ENCODE measurements at regions not wholly inside any gene's neighbourhood (a gene's known extent, or its start where the extent isn't known, plus 50 kb on each side); places are given as distances from the start of the nearest gene placed in this dataset.

DNA sequence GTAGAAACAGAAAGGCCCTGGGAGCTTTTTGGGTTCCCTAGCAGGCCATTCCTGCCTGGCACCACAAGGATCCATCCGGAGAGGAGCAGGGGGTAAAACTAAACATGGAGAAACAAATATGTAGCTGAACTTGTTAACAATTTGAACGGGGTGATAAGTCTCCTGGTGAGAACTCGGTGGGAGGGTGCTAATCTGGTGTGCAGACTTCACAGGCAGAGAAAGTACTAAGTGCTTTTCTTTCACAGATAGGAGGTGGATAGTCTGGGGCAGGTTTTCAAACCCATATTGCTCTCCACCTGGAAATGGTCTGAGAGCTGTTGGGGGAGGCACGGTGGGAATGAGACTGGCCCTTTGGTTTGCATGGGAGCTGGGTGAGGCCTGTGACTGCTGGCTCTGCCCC, 196.3 kb upstream of the FUT9 start:
- TF ChIP-seq, protein P1, sequence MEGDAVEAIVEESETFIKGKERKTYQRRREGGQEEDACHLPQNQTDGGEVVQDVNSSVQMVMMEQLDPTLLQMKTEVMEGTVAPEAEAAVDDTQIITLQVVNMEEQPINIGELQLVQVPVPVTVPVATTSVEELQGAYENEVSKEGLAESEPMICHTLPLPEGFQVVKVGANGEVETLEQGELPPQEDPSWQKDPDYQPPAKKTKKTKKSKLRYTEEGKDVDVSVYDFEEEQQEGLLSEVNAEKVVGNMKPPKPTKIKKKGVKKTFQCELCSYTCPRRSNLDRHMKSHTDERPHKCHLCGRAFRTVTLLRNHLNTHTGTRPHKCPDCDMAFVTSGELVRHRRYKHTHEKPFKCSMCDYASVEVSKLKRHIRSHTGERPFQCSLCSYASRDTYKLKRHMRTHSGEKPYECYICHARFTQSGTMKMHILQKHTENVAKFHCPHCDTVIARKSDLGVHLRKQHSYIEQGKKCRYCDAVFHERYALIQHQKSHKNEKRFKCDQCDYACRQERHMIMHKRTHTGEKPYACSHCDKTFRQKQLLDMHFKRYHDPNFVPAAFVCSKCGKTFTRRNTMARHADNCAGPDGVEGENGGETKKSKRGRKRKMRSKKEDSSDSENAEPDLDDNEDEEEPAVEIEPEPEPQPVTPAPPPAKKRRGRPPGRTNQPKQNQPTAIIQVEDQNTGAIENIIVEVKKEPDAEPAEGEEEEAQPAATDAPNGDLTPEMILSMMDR (conservative IDR thresholded peaks at IDR 0.05) = no peak
- TF ChIP-seq ZFX (IDR thresholded peaks at IDR 0.05) = no peak
- H3K27ac ChIP-seq = peak overlapping the region; percentile 7; the same call in 1 of the 2 replicates

DNA sequence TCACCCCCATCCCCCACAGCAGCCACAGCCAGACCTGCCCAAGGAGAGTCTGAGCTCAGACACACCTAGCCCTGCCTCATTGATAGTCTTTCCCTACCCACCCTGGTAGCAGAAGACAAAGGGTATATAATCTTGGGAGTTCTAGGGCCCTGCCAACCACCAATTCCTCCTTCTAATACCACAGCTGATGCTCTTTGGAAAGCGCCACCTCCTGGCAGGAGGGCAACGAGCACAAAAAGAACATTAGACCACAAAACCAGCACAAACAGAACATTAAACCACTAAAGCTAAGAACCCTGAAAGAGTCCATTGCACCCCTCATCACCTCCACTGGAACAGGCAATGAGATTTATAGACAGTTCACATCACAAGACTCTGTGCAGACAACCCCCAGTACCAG, 195.8 kb upstream of the FUT9 start:
- no peak for TF ChIP-seq ZFX (IDR thresholded peaks at IDR 0.05)
- TF ChIP-seq, protein P1 (conservative IDR thresholded peaks at IDR 0.05) = peak; percentile 51
- peak overlapping the region; percentile 7; the same call in 1 of the 2 replicates for H3K27ac ChIP-seq

DNA sequence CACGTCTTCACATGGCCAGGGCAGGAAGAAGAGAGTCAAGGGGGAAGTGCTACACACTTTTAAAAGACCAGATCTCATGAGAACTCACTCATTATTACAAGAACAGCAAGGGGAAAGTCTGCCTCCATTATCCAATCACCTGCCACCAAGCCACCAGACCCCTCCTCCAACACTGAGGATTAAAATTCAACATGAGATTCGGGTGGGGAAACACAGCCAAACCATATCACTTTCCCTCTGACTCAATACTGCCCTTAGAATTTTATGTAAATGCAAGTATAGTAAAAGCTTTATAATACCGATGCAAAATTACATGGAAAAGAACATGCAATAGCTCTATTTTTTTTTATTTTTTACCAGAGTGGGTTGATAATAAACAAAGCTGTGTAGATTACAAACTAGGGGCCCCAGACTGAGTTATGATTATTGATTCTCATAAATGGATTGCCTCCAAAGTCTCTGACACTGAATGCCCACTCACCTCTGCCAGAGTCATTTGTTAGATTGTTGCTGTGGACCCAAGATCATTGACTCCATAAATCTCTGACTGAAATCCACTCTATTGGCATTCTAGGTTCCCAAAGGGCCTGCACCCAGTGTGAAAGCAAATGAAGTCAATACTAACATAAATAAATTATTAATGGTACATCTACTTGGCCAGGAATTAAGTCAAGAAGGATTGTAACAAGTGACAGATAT, 184.8 kb upstream of the FUT9 start:
- TF ChIP-seq, protein P1 (conservative IDR thresholded peaks at IDR 0.05) = no peak
- TF ChIP-seq ZFX (IDR thresholded peaks at IDR 0.05) = no peak
- no peak overlapping the region for H3K27ac ChIP-seq

DNA sequence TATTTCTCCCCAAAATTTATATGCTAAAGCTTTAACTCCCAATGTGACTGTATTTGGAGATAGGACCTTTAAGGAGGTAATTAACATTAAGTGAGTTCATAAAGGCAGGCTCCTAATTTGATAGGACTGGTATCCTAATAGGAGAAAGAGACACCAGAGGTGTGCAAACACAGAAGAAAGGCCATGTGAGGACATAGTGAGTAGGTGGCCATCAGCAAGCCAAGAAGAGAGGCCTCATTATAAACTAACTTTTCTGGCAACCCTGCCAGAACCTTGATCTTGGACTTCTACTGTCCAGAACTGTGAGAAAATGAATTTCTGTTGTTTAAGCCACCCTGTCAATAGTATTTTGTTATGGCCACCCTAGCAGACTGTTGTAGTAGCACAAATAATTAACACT, 177.9 kb upstream of the FUT9 start:
- H3K27ac ChIP-seq = no peak overlapping the region
- no peak for TF ChIP-seq ZFX (IDR thresholded peaks at IDR 0.05)

DNA sequence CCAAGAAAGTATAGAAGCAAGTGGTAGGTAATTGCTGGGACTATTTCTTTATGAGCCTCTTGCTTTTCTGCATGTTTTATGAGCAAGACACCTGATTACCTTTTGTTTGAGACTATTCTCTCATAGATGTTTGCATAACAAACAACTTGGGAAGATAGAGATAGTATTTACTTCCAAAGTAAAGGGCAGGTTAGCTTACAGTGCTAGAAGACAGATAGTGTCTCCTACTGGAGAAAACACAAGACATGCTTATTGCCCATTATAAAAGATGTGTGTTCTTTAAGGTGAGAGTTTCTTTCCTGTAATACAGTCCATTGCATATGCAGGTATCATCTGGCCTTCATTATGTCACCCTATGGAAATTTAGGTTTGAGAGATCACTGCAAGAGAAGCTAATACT, 174.2 kb upstream of the FUT9 start:
- TF ChIP-seq, protein P1 (conservative IDR thresholded peaks at IDR 0.05) = peak; percentile 75
- no peak for TF ChIP-seq ZFX (IDR thresholded peaks at IDR 0.05)
- no peak overlapping the region for H3K27ac ChIP-seq

DNA sequence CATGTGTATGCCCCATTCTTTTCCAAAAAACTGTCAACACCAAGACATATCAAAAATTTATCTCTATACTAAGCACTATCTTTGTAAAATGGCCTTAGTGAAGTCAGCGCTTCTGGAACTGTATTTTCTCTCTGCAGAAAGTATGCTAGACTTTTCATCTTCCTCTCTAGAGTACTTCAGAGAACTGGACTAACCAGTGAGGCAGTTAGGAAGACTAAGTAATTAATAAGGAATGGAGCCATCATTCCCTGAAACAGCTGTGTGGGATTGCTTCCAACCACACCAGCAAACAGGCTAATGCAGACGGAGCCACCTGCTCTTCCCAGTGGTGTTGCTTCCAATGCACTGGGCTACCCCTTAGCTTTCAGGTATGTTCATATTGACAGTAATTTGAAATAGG, 169.1 kb upstream of the FUT9 start:
- H3K27ac ChIP-seq = no peak overlapping the region
- no peak for TF ChIP-seq ZFX (IDR thresholded peaks at IDR 0.05)
- TF ChIP-seq, protein P1 (conservative IDR thresholded peaks at IDR 0.05) = no peak

DNA sequence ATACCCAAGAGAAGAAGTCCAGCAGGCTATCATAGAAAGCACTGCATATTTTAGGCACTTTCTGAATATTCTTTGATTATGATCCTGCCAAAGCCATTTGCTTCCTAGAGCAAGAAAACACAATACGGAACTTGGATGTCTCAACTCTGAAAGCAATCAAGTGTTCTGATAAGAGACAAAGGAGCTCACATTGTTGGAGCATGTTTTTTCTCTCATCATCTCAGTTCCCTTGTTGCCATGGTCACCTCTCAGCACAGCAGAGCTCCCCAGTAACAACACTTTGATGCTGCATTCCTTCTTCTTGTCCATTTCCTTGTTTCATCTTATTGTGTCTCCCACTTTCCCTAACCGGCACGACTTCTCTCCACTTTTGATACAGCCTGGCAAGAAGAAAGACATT, 168.7 kb upstream of the FUT9 start:
- TF ChIP-seq, protein P1 (conservative IDR thresholded peaks at IDR 0.05) = no peak
- no peak overlapping the region for H3K27ac ChIP-seq

DNA sequence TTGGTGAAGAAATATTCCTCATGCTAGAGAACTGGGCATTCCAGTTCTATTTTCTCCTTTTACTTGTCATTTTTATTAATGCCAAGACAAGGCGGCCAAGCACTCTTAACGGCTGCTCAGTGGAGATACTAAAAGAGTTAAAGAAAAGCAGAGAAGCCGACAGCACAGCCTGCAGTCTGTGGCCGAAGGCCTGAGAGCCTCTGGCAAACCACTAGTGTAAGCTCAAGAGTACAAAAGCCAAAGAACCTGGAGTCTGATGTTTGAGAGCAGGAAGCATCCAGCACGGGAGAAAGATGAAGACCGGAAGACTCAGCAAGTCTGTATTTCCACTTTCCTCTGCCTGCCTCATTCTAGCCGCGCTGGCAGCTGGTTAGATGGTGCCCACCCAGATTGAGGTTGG, 167.1 kb upstream of the FUT9 start:
- no peak overlapping the region for H3K27ac ChIP-seq
- TF ChIP-seq, protein P1 (conservative IDR thresholded peaks at IDR 0.05) = no peak
- no peak for TF ChIP-seq ZFX (IDR thresholded peaks at IDR 0.05)

All from C4-2B (cell line).